ENCODE measurements at regions not wholly inside any gene's neighbourhood (a gene's known extent, or its start where the extent isn't known, plus 50 kb on each side); places are given as distances from the start of the nearest gene placed in this dataset.

- Mint-ChIP-seq H3K27ac (no peak overlapping the region), H3K36me3 (ENCODE audit: low read depth) (peaks cover 2% of the 10 kb centered on the region)
Measured at GRCh38 chr12:93214523-93215289, 163.0 kb upstream of the NUDT4 start.

GRCh38 chr12:93215290-93215678 is 162.4 kb upstream of the NUDT4 start:
- Mint-ChIP-seq H3K27me3 (peaks cover 8% of the 10 kb centered on the region), H3K36me3 (ENCODE audit: low read depth) (peaks cover 2% of the 10 kb centered on the region), H3K27ac (no peak overlapping the region), H3K4me3 (no peak overlapping the region), H3K4me1 (no peaks in the 10 kb centered on the region)
- DNase-seq (no peak), ATAC-seq (no peak)
- H3K9me3 ChIP-seq (ENCODE audit: control insufficient read depth, low read length, poor library complexity, severe bottlenecking), result no peaks in the 10 kb centered on the region

More at GRCh38 chr12:93214523-93215289, 163.0 kb upstream of the NUDT4 start:
- Mint-ChIP-seq H3K4me3 (no peak overlapping the region), H3K4me1 (no peaks in the 10 kb centered on the region), H3K27me3 (peaks cover 8% of the 10 kb centered on the region)
- ATAC-seq (no peak), DNase-seq (no peak)
- no peaks in the 10 kb centered on the region for H3K9me3 ChIP-seq (ENCODE audit: control insufficient read depth, low read length, poor library complexity, severe bottlenecking)

- H3K36me3 Mint-ChIP-seq (ENCODE audit: low read depth), result no peaks in the 10 kb centered on the region
- H3K4me3 Mint-ChIP-seq, result no peak overlapping the region
- no peaks in the 10 kb centered on the region for H3K4me1 Mint-ChIP-seq
- H3K27ac Mint-ChIP-seq, result no peak overlapping the region
- peaks cover 8% of the 10 kb centered on the region for H3K27me3 Mint-ChIP-seq
- DNase-seq, result no peak
- no peak for ATAC-seq
- H3K9me3 ChIP-seq (ENCODE audit: control insufficient read depth, low read length, poor library complexity, severe bottlenecking), result no peaks in the 10 kb centered on the region
Measured at GRCh38 chr12:93219947-93220346, 157.8 kb upstream of the NUDT4 start.

- Mint-ChIP-seq H3K4me1 (no peaks in the 10 kb centered on the region), H3K27me3 (peaks cover 1% of the 10 kb centered on the region), H3K4me3 (no peak overlapping the region), H3K27ac (no peak overlapping the region), H3K36me3 (ENCODE audit: low read depth) (no peaks in the 10 kb centered on the region)
- DNase-seq (no peak), ATAC-seq (no peak)
- H3K9me3 ChIP-seq (ENCODE audit: control insufficient read depth, low read length, poor library complexity, severe bottlenecking), result no peaks in the 10 kb centered on the region
Measured at GRCh38 chr12:93221841-93222240, 155.9 kb upstream of the NUDT4 start.

- no peaks in the 10 kb centered on the region for H3K9me3 ChIP-seq (ENCODE audit: control insufficient read depth, low read length, poor library complexity, severe bottlenecking)
- Mint-ChIP-seq H3K4me1 (no peaks in the 10 kb centered on the region), H3K36me3 (ENCODE audit: low read depth) (no peaks in the 10 kb centered on the region), H3K27me3 (no peaks in the 10 kb centered on the region), H3K27ac (no peak overlapping the region), H3K4me3 (no peak overlapping the region)
- ATAC-seq (no peak), DNase-seq (no peak)
Measured at GRCh38 chr12:93223440-93224426, 154.0 kb upstream of the NUDT4 start.

GRCh38 chr12:93225094-93225493 is 152.6 kb upstream of the NUDT4 start:
- no peaks in the 10 kb centered on the region for H3K9me3 ChIP-seq (ENCODE audit: control insufficient read depth, low read length, poor library complexity, severe bottlenecking)
- Mint-ChIP-seq H3K27ac (no peak overlapping the region), H3K4me3 (no peak overlapping the region), H3K4me1 (no peaks in the 10 kb centered on the region), H3K36me3 (ENCODE audit: low read depth) (no peaks in the 10 kb centered on the region), H3K27me3 (no peaks in the 10 kb centered on the region)
- ATAC-seq, result no peak
- DNase-seq, result no peak

- ATAC-seq, result no peak
- Mint-ChIP-seq H3K27me3 (no peaks in the 10 kb centered on the region), H3K4me3 (no peak overlapping the region), H3K36me3 (ENCODE audit: low read depth) (no peaks in the 10 kb centered on the region), H3K27ac (no peak overlapping the region), H3K4me1 (no peaks in the 10 kb centered on the region)
- H3K9me3 ChIP-seq (ENCODE audit: control insufficient read depth, low read length, poor library complexity, severe bottlenecking), result no peaks in the 10 kb centered on the region
- no peak for DNase-seq
Measured at GRCh38 chr12:93226361-93226760, 151.4 kb upstream of the NUDT4 start.

GRCh38 chr12:93229494-93230325 is 148.0 kb upstream of the NUDT4 start:
- Mint-ChIP-seq H3K36me3 (ENCODE audit: low read depth) (no peaks in the 10 kb centered on the region), H3K4me1 (no peaks in the 10 kb centered on the region), H3K4me3 (no peak overlapping the region), H3K27me3 (no peaks in the 10 kb centered on the region), H3K27ac (no peak overlapping the region)
- no peaks in the 10 kb centered on the region for H3K9me3 ChIP-seq (ENCODE audit: control insufficient read depth, low read length, poor library complexity, severe bottlenecking)
- DNase-seq (no peak), ATAC-seq (no peak)

GRCh38 chr12:93230326-93230720 is 147.4 kb upstream of the NUDT4 start:
- Mint-ChIP-seq H3K36me3 (ENCODE audit: low read depth) (no peaks in the 10 kb centered on the region), H3K27me3 (no peaks in the 10 kb centered on the region), H3K27ac (no peak overlapping the region), H3K4me3 (no peak overlapping the region), H3K4me1 (no peaks in the 10 kb centered on the region)
- DNase-seq (no peak), ATAC-seq (no peak)
- H3K9me3 ChIP-seq (ENCODE audit: control insufficient read depth, low read length, poor library complexity, severe bottlenecking), result no peaks in the 10 kb centered on the region

GRCh38 chr12:93231938-93232337 is 145.8 kb upstream of the NUDT4 start:
- Mint-ChIP-seq H3K4me1 (no peaks in the 10 kb centered on the region), H3K27me3 (no peaks in the 10 kb centered on the region), H3K36me3 (ENCODE audit: low read depth) (no peaks in the 10 kb centered on the region), H3K4me3 (no peak overlapping the region), H3K27ac (no peak overlapping the region)
- DNase-seq (no peak), ATAC-seq (no peak)
- no peaks in the 10 kb centered on the region for H3K9me3 ChIP-seq (ENCODE audit: control insufficient read depth, low read length, poor library complexity, severe bottlenecking)

GRCh38 chr12:93234641-93235040 is 143.1 kb upstream of the NUDT4 start:
- Mint-ChIP-seq H3K27me3 (no peaks in the 10 kb centered on the region), H3K4me3 (no peak overlapping the region), H3K27ac (no peak overlapping the region), H3K4me1 (no peaks in the 10 kb centered on the region), H3K36me3 (ENCODE audit: low read depth) (no peaks in the 10 kb centered on the region)
- DNase-seq, result no peak
- H3K9me3 ChIP-seq (ENCODE audit: control insufficient read depth, low read length, poor library complexity, severe bottlenecking), result no peaks in the 10 kb centered on the region
- no peak for ATAC-seq

GRCh38 chr12:93235881-93236280 is 141.8 kb upstream of the NUDT4 start:
- Mint-ChIP-seq H3K27ac (no peak overlapping the region), H3K36me3 (ENCODE audit: low read depth) (no peaks in the 10 kb centered on the region), H3K27me3 (no peaks in the 10 kb centered on the region)

More at GRCh38 chr12:93235881-93236280, 141.8 kb upstream of the NUDT4 start:
- ATAC-seq (no peak), DNase-seq (no peak)
- H3K4me1 Mint-ChIP-seq, result no peaks in the 10 kb centered on the region
- H3K9me3 ChIP-seq (ENCODE audit: control insufficient read depth, low read length, poor library complexity, severe bottlenecking), result no peaks in the 10 kb centered on the region
- H3K4me3 Mint-ChIP-seq, result no peak overlapping the region
